ENCODE measurements at regions not wholly inside any gene's neighbourhood (a gene's known extent, or its start where the extent isn't known, plus 50 kb on each side); places are given as distances from the start of the nearest gene placed in this dataset.

DNA sequence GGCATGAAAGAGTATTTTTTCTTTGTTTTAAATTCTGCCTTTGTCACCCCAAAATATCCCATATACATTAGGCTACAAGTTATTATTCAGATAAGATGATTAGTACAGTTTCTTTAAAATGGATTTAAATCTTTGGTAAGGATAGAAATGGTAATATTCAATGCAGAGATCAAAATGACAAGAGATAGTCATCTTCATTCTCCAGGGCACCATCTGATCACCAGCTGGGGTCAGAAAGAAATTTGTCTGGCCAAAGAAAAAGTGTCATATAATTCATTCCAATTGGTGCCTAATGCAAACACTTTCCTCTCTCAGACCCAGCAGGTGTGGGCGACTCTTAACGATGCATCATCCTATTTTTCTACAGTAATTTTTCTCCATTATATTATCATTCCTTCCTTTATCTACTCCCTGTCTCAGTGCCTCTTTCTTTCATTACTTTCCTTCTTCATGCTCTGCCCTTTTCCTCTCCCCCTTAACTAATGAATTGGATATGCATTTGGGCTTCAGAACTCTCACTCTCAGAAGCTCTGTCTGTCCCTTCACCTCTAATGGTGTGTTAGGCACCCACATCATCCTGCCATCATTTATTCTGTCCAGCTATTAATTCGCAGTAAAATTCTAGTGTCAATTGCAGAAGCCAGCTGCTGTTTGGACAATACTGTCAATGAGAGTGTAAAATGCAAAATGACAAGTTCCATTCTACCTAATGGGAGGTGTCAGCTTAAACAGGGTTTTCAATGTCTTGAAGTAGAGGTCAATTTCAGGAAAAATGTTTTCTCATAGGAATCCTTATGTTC is 570.5 kb downstream of the TDRD15 start:
- H3K27me3 ChIP-seq, result no peaks in the 10 kb centered on the region
- no peaks in the 10 kb centered on the region for H3K4me1 ChIP-seq
- TF ChIP-seq CTCF (IDR thresholded peaks at IDR 0.05), result no peak
- no peaks in the 10 kb centered on the region for H3K9me3 ChIP-seq
- H3K4me3 ChIP-seq, result no peak overlapping the region
- H3K27ac ChIP-seq, result no peak overlapping the region
- no peak for DNase-seq
- intact Hi-C loops (cut with DNase I; ENCODE audit: low total_unique reads), result no loop called here
- H3K36me3 ChIP-seq, result no peaks in the 10 kb centered on the region

GRCh38 chr2:21696900-21697299 is 573.1 kb downstream of the TDRD15 start:
- Histone ChIP-seq H3K4me3 (no peak overlapping the region), H3K9me3 (no peaks in the 10 kb centered on the region), H3K4me1 (no peaks in the 10 kb centered on the region), H3K36me3 (no peaks in the 10 kb centered on the region), H3K27me3 (no peaks in the 10 kb centered on the region), H3K27ac (no peak overlapping the region)
- DNase-seq, result no peak
- TF ChIP-seq CTCF (IDR thresholded peaks at IDR 0.05), result no peak
- intact Hi-C loops (cut with DNase I; ENCODE audit: low total_unique reads), result no loop called here

DNA sequence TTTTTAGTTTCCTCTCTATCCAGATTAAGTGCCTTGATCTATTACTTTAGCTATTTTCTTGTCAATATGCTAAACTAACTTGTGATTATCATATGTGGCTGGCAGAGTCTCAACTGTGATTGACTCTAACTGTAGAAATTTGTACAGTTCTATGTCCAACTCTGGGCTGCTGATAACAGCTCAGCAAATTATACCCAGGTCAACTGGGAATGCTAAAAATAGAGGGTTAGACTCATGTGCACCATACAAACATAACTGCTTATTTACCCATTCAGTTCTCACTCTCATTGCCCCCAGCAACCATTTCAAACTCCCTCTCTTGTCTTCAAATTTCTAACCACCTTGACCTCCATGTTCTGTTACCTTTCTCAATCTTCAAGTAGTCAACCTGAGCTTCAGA is 576.9 kb downstream of the TDRD15 start:
- no peaks in the 10 kb centered on the region for H3K9me3 ChIP-seq
- TF ChIP-seq CTCF (IDR thresholded peaks at IDR 0.05), result no peak

GRCh38 chr2:21710031-21710430 is 586.3 kb downstream of the TDRD15 start:
- H3K4me3 ChIP-seq, result no peak overlapping the region
- no peaks in the 10 kb centered on the region for H3K4me1 ChIP-seq
- H3K36me3 ChIP-seq, result no peaks in the 10 kb centered on the region
- no peak for TF ChIP-seq CTCF (IDR thresholded peaks at IDR 0.05)
- H3K9me3 ChIP-seq, result no peaks in the 10 kb centered on the region
- no peak overlapping the region for H3K27ac ChIP-seq
- intact Hi-C loops (cut with DNase I; ENCODE audit: low total_unique reads), result no loop called here
- no peak for DNase-seq
- H3K27me3 ChIP-seq, result no peaks in the 10 kb centered on the region

More for the DNA sequence above, 576.9 kb downstream of the TDRD15 start:
- Histone ChIP-seq H3K36me3 (no peaks in the 10 kb centered on the region), H3K27ac (no peak overlapping the region), H3K4me1 (no peaks in the 10 kb centered on the region), H3K4me3 (no peak overlapping the region), H3K27me3 (no peaks in the 10 kb centered on the region)
- intact Hi-C loops (cut with DNase I; ENCODE audit: low total_unique reads), result no loop called here
- DNase-seq, result no peak

DNA sequence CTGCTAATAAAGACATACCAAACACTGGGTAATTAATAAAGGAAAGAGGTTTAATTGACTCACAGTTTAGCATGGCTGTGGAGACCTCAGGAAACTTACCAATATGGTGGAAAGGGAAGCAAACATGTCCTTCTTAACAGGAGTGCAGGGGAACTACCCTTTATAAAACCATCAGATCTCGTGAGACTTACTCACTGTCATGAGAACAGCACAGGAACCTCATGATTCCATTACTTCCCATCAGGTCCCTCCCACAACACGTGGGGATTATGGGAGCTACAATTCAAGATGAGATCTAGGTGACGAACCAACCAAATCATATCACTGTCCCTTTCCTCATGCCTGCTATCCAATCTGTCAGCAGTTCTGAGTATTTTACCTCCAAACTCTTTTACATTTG is 586.7 kb downstream of the TDRD15 start:
- no peaks in the 10 kb centered on the region for H3K27me3 ChIP-seq
- no peak for DNase-seq
- H3K4me3 ChIP-seq, result no peak overlapping the region
- H3K27ac ChIP-seq, result no peak overlapping the region
- no peak for TF ChIP-seq CTCF (IDR thresholded peaks at IDR 0.05)
- H3K36me3 ChIP-seq, result no peaks in the 10 kb centered on the region
- intact Hi-C loops (cut with DNase I; ENCODE audit: low total_unique reads), result no loop called here
- no peaks in the 10 kb centered on the region for H3K9me3 ChIP-seq
- no peaks in the 10 kb centered on the region for H3K4me1 ChIP-seq
